Stomach (tissue), 4 donors: ENCODE measurements at regions not wholly inside any gene's neighbourhood (a gene's known extent, or its start where the extent isn't known, plus 50 kb on each side); places are given as distances from the start of the nearest gene placed in this dataset.

Experiments
- CTCF ChIP-seq, 7 experiments: fragments of 450-650 bp in 4 of 7; fragments of 200-600 bp in 3 of 7; sonication (generic) in 3 of 7; IDR thresholded peaks; one replicate each; pipeline ENCODE4 v1.5.1; 2016 to 2019; ENCODE audit warnings: antibody characterized with exemption in 7 of 7, control low read depth in 2 of 7, mild to moderate bottlenecking in 1 of 7
- EP300 ChIP-seq: sonication (generic); formaldehyde crosslinking; IDR thresholded peaks from one replicate; pipeline ENCODE4 v1.6.1; 2017; ENCODE audit warnings: antibody characterized with exemption
- POLR2A ChIP-seq, 4 donors: fragments of 450-650 bp; IDR thresholded peaks; one replicate each; pipeline ENCODE4 v1.6.1; 2016; ENCODE audit warnings: antibody characterized with exemption in 4 of 4, control low read depth in 2 of 4, mild to moderate bottlenecking in 1 of 4, moderate library complexity in 1 of 4
- POLR2AphosphoS5 ChIP-seq, 3 donors: sonication (generic); formaldehyde crosslinking; IDR thresholded peaks; one replicate each; pipeline ENCODE4 v1.6.1; 2016; ENCODE audit warnings: antibody characterized with exemption in 3 of 3

- TF ChIP-seq EP300, result no peak
- no peak for TF ChIP-seq CTCF (IDR thresholded peaks at IDR 0.05)
- no peak for TF ChIP-seq POLR2AphosphoS5 (IDR thresholded peaks at IDR 0.05)
- TF ChIP-seq POLR2A (IDR thresholded peaks at IDR 0.05), result no peak
These were observed 50.8 kb upstream of the ZNF32 start for GRCh38 chr10:43699516-43699915.
